HG03139 (cell line): ENCODE measurements at regions not wholly inside any gene's neighbourhood (a gene's known extent, or its start where the extent isn't known, plus 50 kb on each side); places are given as distances from the start of the nearest gene placed in this dataset.

ENCODE experiments used
- ATAC-seq: cut with Tn5 transposase; IDR thresholded peaks from one replicate; pipeline ENCODE4 v1.9.1; 2021; ENCODE audit not compliant: unreplicated experiment

DNA sequence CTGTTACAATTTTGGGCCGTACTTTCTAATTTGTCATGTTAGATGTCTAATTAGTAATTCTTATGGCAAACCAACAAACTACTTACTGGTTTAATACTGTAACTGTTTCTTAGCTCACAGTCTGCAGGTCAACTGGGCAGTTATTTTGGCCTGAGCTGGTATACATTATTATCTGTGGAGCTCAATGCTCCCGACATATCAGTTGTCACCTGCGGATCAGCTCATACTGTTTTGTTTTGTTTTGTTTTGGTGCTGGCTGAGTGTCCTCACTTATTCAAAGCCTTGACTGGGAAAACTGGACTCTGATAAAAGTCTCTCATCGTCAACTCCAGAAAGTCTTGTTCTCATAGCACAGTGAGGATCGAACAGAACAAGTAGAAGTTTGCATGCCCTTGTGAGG is 1060.6 kb upstream of the CDH8 start:
- no peak for ATAC-seq

DNA sequence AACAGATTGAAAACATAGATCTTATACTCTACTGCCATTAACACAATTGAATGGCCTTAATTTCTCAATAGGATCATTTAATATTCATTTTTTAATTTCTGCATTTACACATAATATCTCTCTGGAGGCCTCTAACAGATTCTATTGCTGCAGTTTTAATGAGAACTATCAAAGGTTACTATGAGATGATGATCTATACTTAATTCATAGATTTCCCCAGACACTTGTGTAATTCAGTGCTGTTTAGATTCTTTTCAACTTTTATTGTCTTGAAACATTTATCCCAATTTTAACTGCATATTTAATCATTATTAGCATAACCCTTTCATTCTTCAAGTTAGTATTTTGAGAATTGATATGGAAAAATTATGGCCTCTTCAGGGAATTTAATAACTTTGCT is 1056.5 kb upstream of the CDH8 start:
- no peak for ATAC-seq

DNA sequence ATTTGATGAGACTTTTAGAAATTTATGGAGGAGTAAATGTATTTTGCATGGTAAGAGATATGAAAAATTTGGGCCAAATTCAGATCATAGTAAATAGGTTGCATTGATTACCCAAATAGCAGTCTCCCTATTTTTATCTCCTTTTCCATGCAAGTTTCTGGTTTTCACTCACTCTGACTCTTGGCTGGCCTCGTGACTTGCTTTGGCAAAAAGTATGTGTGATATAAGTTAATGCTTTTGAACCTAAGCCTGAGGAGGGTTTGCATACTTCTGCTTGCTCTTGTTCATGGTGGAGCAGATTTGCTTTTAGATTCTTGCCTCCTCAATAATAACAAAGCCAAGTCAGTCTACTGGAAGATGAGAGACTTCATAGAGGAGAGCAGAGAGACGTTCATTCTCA is 1045.9 kb upstream of the CDH8 start:
- no peak for ATAC-seq

DNA sequence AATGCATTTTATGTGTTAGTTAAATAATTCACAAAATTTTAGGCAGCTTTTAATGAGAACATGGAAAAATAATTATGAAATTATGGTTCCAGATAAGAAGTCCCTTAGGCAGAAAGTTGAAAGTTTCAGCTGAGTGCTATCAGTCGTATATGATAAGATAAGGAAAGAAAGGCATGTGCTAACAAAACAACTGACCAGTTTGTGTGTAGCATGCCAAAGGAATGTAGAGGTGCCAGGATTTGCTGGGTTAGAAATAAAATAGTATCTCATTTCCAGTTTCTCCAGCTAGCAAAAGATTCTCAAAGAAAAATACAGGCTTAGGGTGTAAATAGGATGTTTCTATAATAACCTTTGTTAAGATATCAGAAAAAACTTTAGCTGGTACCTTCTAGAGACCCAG is 1044.5 kb upstream of the CDH8 start:
- ATAC-seq: no peak

DNA sequence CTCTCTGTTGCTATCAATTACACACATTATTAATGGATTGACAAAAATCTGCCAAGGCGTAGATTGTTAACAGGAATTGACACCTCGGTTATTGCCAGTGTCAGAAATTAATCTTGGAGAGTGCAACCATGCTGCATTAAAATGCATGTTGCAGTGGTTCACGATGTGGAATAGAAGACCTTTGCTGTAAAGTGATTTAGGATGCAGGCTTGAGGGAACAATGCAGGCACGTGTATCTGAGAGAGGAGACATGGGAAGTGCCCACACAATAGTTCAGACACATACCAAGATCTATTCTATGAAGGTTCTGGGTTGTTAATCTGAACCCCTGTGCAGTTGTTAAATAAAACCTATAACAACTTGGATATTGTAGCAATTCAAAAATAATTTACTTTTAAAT is 1032.8 kb upstream of the CDH8 start:
- no peak for ATAC-seq

DNA sequence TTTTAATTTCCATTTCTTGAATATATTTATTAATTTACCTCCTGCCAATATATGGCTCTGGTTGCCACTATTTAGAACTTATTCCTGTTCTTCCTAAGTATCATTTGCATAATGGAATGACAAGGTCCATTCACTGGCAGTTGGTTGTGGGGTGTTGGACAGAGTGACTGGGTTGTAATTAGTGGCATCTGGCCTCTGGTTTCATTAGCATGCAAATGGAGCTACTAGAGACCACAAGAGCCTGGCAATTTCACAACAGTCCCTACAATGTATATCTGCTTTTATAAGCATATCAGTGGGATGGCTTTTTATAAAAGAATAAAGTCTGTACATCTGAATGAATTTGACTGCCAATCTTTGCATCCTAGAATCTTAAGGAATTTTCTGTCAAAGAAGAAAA is 1030.9 kb upstream of the CDH8 start:
- ATAC-seq: no peak

DNA sequence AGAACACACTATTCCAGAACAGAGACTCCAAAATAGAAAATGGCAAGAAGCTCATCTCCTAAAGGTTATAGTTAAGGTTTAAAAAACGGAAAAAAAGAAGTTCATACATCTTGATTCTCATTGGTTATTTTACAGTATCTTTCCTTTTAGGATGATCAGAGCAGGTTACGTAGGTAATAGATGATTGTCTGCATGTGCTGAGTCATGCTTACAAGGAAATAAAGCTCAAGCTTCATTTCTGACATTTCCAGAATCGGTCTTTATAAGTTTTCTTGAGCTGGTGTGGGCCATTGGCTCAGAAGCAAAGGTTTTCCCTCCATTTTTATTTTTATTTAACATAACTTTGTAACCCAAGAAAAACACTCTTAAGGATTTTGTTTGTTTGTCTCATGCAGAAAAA is 1030.3 kb upstream of the CDH8 start:
- no peak for ATAC-seq

DNA sequence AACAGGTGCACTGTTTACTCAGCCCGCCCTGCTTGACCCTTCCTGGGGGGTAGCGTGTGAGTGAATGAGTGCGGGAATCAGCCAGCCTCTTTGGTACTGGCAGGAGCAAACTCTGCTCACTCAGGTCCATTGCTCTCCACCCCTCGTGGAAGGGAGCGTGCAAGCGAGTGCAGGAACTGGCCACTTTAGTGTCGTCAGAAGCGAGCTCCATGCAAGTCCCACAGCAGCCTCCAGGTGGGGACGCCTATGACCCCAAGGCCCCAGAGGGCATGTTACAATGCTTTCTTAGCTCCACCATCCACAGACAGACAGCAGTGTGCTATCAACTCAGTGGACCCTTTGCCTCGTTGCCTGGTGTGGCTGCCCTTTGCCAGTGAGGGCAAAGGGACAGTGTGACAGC is 1025.1 kb upstream of the CDH8 start:
- no peak for ATAC-seq

DNA sequence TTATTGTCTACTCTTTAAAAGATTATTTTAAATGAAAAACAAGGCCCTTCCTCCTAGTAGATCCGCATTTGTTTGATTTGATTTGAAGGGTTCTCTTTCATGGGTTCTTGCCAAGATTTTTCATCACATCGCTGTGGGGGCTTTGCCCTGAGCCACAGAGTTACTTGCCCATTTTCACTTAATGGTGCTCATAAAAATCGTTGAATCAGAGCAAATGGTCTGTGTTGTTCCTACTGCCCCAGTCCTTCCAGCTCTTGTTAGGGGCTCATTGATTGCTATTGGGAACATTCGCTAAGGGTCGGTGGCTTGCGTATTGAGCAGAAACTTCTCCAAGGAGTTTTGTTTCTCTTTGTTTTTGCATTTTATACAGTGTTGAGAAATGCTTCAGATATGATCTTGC is 1023.4 kb upstream of the CDH8 start:
- ATAC-seq: no peak

DNA sequence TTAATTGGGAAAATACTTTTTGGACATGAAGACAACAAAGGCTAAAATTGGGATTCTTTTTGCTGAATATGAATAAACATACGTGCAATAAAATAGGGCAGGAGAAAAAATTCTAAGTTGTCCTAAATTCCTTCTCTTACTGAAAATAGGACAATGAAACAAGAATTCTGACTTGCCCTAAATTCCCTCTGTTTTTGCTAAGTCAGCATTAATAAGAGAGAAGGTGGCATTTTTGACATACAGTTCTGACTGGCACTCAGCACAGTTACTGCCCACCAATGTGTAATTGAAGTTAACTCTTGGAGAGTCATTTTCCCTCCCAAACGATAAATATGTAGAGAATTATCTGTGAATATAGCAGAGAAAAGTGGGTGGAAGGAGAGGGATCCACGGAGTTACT is 1021.1 kb upstream of the CDH8 start:
- ATAC-seq: no peak

DNA sequence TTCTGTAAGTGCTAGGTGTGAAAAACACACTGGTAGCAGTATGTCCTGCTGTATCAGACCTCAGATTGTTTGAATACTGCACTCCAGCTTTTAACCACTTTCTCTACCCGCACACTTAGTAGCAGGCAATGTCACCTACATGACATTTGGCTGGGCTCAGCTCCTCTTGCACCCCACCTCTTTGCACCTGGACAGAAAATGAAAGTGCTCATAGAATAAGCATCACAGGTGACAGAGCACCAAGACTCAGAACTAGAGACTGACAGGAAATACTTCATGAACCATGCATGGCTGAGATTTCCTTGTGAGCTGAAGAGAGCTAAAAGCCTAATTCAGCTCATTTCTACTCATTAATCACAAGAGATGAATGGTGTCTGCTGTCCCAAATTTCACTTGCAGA is 1014.2 kb upstream of the CDH8 start:
- no peak for ATAC-seq

DNA sequence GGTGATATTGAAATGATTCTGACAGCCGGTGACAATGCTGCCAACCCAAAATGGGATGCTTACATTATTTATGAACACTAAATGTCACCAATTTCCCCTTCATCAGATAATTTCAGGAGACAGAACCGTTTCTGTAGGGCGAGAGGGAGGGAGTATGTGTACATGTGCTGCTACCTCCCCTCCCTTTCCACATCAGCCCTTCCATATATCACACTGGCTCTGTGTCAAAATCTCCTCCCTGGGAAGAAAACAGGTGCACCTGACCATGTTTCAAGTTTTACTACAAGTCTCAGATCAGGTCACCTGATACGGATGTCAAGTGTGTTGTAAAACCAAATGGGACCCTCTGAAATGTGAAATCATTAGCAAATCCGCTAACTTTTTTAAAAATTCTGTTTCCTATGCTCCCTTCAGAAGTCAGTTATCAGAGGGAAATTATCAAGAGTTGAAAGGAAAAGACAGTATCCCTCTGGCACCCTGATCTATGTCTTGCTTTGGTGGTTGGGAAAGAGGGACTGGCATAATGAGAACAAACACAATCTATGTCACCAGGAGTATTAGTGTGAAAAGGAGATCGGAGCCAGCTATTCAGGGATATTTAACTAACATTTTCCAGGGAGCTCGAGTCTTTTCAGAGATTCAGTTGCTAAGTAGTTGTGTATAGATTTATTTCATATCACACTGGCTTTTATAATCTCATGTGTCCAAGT is 1002.3 kb upstream of the CDH8 start:
- no peak for ATAC-seq

DNA sequence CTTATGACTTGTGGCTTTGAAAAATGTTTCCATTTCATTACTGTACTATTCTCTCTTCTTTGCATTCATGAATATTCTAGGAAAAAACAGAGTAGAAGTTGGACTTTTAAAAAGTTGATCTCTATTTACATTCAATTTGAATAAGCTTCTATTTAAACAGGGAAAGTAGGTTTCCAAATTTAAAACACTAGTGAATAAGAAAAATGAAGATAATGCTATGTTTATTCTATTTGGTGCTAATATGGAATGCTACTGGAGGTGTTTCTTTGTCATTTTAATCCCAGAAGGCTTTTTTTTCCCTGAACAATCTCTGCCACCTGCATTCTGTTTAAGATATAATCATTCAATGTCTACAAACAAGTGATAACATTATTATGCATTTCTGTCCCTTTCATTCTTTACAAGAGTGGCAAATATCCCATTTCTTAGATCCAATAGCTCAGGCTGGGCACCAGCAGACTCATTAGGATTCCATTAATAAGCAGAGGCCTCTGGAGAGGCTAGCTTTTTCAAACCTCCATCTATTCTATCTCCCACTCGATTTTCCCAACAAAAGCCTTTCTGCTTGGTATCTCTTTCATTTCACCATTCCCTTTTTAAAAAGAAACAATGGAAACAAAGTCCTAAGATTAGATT is 1001.6 kb upstream of the CDH8 start:
- no peak for ATAC-seq

DNA sequence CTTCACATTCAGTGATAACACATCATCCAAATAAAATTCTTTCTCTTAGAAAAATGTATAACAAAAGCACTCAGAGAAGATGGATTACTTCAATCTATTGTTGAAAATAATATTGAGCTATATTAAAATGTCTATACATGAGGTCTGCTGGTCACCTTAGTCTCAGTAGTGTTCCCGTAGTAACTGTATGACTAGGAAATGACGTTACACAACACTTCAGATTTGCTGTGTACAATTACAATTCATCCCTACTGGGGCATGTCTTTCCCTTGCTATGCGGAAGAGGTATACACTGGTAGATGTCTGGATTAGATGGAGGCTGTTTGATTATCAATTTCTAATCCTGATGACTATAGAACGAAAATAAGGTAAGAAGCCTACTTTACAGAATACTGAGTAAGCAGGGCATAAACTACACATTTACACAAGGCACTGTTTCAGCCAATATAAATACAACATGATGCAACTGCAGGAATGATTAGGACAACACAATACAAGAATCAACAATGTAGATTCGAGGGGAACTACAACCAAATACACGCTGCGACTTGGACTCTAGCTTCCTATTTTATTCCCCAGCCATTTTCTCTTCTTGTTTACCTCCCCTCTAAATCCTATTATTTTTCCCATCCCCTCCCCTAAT is 982.5 kb upstream of the CDH8 start:
- no peak for ATAC-seq

DNA sequence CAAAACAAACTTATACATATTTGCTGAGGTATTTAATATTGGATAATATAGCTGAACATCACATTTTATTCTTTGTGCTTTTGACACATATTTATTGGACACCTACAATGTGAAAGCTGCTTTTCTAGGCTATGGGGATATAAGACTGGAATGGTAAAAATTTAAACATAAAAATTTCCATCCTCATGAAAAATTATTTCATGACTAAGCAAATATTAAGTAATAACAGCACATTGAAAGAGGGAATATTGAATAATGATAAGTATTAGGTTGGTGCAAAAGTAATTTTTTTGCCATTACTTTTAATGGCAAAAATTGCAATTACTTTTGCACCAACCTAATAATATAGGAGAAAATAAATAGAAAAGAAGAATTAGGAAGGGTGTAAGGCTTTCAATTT is 972.5 kb upstream of the CDH8 start:
- no peak for ATAC-seq

DNA sequence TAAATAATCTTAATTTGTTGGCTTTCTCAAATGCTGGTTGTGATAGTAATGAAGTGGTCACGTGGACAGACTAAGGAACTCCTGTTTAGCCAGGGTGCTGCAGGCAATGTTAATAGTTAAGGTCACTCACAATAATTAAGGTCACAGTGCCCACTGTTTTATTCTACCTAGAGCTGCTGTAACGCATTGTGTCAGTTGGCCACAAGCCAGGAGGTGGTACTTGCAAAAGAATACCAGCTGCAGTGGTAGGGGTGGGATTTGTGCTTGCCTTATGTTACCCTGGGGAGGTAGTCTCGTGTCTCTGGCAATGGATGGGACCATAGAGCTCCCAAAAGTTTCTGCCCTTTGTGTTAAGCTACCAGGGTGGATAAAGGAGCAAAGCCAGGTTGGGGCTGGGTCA is 969.1 kb upstream of the CDH8 start:
- ATAC-seq: no peak

DNA sequence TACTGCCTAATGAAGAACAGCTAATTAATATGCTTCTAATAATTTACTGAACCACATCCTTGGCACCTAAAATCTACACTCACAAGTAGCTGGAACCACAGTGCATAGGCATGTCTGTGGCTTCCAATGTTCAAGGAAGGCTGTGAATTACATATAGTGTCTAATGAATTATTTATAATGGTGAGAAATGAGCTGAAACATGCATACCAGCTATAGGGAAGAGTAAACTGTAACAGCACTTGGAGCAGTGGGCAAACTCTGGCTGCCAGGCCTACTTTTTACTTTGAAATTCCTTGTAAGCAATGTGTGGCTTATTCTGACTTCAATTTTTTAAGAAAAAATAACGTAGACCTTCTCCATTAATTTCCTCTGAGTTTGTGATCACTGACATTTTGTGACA is 953.2 kb upstream of the CDH8 start:
- ATAC-seq: no peak

DNA sequence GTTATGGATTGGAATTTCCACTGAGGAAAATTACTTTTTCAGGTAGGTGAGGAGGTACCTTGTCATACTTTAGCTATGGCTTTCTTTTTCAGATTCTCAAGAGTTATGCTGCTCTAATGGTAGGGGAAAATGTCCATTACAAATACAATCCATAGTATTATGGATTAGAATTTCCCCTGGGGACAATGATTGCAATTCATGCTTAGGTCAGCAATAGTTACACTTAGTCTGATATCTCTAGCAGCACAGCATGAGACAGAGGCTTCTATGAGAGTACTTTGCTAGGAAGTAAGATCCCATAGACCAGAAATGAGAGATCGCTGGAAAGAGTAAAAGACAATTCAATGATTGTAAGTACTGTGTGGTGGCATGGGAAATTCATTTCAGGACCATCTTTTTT is 949.5 kb upstream of the CDH8 start:
- no peak for ATAC-seq

DNA sequence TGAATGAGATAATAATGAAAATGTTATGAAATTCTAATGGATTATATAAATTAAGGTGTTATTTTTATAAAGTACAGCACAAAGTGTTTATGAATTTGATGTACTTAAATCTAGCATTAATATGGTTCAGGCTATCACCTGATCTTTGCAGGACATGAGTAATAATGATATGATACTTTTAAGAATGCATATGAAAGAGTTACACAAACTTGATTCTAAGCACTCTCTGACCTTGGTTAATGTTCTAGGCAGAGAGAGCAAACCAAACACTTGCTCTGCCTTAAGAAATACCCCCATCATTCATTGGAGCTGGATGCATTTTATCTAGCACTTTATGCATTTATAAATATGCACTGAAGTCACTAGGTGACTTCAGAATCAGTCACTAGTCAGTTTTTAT is 942.2 kb upstream of the CDH8 start:
- ATAC-seq: no peak

DNA sequence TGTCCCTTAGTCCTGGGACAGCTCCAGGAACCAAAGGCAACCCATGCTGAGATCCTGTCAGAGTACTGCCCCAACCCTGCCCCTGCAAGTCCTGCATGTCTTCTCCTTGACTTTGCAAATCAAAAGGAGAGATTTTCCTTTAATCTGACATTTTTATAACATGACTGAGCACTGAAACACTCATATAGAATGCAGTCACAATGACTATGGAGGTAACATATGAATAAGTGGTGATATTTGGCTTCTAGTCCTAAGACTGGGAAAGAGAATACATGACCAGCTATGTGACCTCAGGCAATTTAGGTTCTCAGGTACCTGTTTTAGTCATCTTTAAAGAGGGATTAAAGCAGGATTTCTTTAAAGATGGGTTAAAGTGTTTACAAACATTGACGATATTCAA is 941.6 kb upstream of the CDH8 start:
- ATAC-seq: no peak

DNA sequence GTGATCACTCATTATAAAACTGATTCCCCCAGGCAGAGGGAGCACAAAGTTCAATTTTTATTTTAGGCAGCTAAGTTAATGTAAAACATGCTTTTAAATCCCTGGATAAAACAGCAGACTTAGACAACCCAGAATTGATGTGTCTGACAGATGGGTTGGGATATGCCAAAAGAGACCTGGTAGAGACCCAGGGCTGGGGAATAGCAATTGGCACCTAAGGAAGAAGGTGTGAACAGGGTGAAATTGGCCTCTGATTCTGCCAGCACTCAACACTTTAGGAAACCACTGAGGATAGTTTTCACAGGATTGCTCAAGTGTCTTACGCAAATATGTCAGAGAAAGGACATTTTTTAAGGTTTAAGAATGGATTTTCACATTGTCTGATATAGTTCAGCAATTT is 938.2 kb upstream of the CDH8 start:
- ATAC-seq: no peak

DNA sequence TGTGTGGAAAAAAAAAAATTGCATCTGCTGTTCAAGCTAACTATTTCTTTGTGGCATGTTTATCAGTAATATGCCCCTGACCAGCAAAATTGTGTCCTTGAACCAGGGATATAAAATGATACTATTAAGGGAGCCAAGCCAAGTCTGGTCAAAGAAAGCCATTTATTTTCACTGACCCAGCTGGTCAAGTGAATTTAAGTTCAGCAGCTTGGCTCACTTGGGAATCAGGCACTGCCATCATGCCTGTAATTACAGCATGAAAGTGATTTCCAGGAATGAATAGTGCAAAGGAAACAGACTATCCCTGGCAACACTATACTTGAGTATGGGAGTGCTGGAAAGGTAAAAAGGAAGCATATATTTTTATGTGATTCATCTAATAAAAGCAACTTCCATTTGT is 934.6 kb upstream of the CDH8 start:
- ATAC-seq: no peak
